HT-29 (cell line): ENCODE measurements at regions not wholly inside any gene's neighbourhood (a gene's known extent, or its start where the extent isn't known, plus 50 kb on each side); places are given as distances from the start of the nearest gene placed in this dataset.
"Not testable (repeated sequence)": the region's sequence is repeated elsewhere in the genome, so short reads cannot be mapped to it uniquely, and the experiment has no call there.

Experiments
- DNase-seq: peaks from one replicate; pipeline ENCODE4 v3.0.0-alpha.2; 2015; ENCODE audit warnings: low spot score

DNA sequence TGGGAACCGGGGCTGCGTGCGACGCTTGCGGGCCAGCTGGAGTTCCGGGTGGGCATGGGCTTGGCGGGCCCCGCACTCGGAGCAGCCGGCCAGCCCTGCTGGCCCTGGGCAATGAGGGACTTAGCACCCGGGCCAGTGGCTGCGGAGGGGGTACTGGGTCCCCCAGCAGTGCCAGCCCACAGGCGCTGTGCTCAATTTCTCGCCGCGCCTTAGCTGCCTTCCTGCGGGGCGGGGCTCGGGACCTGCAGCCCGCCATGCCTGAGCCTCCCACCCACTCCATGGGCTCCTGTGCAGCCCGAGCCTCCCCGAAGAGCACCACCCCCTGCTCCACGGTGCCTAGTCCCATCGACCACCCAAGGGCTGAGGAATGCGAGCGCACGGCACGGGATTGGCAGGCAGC is 63.8 kb downstream of the PLXNA1 start:
- not testable (repeated sequence) for DNase-seq

DNA sequence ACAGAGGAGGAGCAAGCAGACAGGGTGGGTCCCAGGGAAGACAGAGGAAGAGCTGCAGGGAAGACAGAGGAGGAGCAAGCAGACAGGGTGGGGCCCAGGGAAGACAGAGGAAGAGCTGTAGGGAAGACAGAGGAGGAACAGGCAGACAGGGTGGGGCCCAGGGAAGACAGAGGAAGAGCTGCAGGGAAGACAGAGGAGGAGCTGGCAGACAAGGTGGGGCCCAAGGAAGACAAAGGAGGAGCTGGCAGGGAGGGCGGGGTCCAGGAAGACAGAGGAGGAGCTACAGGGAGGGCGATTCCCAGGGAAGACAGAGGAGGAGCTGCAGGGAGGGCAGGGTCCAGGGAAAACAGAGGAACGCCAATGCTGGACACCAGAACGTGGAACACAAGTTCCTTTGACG is 66.5 kb downstream of the PLXNA1 start:
- DNase-seq: no peak

DNA sequence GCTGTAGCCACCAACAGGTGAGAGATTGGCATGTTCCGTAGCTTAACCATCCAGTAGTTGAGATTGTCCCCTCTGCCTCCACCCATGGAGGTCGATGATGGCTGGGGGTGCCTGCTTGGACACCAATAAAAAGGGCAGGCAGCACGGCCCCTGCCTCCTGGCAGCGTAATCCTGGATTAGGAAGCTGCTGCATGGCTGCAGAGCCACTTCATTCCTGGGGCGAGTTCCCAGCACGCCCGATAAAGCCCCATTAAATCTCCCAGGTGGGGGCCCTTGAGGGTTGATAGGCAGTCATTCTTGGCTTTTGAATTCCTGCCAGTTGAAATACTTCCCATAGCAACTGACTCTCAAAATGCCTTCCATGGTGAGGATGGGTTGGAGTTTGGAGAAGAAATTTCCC is 67.8 kb downstream of the PLXNA1 start:
- DNase-seq: no peak

DNA sequence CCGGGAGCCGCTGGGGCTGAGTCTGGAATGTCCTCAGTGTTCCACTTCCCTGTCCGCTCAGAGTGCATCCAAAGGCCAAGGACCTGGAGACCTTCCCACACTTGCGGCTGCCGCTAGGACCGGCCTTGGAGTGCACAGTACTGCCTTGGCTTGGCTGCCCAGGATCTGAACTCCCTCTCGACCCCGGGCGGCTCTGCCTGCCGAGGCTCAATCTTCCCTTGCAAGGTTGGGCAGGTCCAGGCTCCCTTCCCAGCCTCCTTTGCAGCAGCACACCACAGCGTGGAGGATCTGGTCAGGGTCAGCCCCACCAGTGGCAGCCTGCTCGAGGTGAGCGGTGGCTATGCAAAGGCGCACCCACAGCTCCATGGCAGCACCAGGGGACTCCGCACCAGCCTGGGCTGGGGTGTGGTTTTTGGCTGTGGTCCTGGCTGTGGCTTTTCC is 69.2 kb downstream of the PLXNA1 start:
- no peak for DNase-seq

DNA sequence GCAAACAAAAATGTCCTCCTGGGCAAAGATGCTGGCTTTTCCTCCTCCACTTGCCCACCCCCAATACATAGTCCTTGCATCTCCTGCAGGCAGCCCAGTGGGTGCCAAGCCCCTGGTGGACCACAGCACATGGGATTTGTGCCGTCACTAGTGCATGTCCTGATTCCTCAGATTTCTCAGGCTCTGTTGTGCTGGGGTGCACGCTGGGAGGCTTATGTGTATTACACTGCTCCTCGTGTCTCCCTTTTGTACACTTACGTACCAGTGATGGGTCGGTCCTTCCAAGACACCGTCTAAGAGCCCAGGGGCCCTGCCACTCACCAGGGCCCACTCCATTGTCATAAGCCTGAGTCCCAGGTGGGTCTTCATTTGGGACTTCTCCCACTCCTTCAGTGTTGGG is 70.1 kb downstream of the PLXNA1 start:
- no peak for DNase-seq

DNA sequence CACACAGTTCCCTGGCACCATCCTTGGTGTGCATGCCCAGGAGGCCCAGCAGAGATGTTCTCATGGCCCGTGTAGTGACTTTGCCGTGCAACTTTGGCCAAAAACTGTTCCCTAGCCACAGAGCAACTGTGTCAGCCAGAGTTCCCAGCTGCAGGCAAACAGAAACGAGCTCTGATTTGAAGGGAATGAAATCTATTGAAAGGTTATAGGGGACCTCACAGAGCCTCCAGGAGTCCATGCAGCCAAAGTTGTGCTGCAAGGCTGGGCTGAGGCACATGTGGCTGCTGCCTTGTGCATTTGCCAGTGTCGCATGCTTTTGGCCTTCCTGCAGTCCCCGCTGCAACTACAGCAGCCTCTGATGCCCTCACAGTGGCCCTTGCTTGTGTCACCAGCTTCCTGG is 70.5 kb downstream of the PLXNA1 start:
- DNase-seq: no peak

DNA sequence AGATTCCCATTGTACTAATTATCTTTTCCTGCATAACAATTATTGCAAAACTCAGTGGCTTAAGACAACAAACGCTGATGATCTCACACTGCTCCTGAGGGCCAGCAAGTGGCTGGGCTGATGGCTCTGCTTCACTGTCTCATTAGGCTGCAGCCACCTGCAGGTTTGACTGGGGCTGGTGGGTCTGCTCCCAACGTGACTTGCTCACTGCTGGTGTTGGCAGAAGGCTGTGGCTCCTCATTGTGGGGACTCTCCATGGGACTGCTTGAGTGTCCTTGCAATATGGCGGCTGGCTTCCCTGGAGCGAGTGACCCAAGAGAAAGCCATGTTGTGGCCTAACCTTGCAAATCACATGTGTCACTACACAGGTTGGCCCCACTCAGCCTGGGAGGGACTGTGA is 71.1 kb downstream of the PLXNA1 start:
- no peak for DNase-seq

DNA sequence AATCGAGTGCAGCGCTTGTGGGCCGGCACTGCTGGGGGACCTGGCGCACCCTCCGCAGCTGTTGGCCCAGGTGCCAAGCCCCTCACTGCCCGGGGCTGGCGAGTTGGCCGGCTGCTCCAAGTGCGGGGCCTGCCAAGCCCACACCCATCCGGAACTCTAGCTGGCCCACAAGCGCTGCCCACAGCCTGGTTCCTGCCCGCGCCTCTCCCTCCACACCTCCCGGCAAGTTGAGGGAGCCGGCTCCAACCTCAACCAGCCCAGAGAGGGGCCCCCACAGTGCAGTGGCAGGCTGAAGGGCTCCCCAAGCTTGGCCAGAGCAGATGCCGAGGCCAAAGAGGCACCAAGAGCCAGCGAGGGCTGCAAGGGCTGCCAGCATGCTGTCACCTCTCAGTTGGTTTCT is 73.4 kb downstream of the PLXNA1 start:
- no peak for DNase-seq

DNA sequence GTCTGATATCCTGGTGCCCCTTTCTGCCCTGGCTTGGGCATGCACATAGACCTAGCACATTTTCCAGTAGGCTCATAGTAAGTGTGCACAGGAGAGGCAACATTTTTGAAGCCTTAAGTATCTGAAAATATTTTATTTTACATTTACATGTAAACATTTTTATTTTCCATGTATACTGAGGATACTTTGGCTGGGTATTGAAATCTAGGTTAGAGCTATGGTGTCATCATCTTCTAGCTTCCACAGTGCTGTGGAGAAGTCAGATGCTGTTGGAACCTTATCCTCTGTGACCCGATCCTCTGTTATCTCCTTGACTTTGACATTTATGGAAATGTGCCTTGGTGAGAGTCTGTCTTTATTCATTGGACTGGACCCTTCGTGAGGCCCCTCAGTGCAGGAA is 74.1 kb downstream of the PLXNA1 start:
- DNase-seq: no peak

DNA sequence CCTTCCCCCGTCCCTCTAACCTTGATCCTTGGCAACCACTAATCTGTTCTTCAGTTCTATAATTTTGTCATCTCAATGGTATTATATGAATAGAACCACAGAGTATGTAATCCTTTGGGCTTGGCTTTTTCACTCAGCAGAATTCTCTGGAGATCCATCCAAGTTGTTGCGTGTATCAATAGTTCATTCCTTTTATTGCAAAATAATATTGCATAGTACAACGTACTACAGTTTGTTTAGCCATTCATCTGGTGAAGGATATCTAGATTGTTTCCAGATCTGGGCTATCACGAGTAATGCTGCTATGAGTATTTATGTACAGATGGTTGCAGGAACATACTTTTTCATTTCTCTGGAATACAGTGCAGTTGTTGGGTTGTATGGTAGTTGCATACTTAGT is 76.2 kb downstream of the PLXNA1 start:
- no peak for DNase-seq

DNA sequence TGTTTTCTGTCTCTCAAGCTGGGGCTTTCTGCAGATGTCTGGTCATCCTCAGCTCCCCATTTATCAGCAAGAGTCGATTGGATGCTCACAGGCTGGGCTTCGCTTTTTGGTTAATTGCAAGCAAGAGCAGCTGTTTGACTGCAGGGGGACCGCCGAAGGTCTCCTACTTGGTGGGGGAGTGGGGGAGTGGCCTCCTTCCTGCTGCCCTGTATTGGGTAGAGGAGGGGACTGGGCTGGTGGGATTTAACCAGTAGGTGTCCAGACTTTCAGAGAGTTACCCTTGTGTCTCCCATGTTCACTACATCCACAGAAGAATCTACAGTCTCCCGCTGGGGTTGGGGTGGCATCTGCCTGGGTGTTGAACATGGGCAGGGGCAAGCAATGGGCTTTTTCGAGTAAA is 78.7 kb downstream of the PLXNA1 start:
- DNase-seq: no peak

DNA sequence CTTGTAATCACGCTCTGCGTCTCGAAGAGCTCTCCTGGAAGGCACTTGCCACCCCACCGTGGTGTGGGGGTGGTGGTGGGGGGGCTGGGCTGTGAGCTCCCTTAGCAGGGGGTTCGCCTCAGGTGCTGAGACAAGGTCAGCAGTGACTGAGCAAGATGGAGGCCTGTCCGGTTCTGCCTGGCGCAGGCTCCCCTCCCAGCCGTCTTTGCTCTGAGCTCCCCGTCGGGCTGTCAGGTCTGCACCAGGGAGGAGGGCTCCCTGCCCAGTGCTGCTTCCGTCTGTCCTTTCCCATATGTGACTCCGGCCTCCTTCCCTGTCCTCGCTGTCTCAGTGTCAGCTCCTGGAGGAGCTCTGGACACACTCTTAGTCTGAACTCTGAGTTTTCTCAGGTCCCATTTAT is 80.0 kb downstream of the PLXNA1 start:
- DNase-seq: no peak

DNA sequence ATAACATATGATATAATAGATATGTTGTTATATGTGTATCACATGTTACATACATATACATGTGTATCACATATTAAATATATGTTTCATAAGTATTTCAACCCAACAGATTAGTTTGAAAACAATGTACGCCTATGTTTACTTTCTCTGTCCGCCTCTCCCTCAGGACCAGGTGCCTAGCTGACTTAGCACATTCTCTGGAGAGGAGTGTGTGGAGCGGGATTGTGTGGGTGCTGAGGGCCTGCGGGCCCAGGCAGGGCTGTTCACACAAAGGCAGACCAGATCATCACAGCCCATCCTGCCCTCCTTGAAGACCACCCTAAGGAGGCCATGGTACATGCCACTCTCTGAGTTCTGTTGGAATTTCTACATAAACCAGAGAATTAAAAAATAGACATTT is 81.0 kb downstream of the PLXNA1 start:
- no peak for DNase-seq

DNA sequence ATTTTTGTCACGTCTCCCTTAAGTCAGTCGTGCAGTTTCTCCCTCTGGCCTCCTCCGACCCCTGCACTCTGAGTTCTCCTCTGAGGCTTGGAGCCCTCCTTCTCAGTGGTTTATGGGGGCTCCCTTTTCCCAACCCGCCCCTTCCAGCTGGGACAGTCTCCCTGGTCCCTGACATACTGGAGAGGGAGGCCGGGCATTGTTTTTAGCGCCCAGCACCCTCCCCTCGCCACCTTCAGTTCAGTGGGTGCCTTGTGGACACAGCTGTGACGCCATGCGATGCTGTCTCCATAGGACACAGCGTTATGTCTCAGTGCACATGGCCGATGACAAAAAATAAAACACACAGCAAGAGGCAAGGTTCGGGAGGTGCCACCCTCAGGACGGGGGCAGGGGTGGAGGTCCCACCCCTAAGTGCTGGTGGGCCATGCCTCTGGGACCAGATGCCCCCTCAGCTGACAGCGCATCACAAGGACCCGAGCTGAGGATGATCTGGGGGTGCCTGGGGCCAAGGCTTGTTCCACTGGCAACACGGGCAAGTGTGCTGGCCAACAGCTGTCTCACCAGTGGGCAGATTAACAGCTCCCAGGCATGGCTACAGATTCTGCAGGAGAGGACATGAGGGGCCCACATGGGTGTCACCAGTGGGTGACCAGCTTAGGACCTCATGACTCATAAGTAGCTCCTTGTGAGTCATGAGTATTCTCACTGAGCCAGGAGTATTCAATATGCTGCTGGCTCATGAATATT is 81.6 kb downstream of the PLXNA1 start:
- no peak for DNase-seq

DNA sequence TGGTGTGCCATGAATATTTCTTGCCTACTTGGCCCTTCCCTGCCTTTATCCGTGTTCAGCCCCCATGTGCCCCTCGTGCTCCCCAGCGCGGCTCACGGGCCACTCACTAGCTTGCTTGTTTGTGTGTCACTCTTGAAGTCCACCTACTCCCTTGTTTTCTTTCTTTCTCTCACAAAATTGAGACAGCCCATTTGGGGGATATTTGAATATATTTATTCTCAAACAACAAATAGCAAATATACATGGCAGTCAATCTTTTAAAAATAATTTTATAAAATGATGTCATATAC is 82.2 kb downstream of the PLXNA1 start:
- DNase-seq: no peak

DNA sequence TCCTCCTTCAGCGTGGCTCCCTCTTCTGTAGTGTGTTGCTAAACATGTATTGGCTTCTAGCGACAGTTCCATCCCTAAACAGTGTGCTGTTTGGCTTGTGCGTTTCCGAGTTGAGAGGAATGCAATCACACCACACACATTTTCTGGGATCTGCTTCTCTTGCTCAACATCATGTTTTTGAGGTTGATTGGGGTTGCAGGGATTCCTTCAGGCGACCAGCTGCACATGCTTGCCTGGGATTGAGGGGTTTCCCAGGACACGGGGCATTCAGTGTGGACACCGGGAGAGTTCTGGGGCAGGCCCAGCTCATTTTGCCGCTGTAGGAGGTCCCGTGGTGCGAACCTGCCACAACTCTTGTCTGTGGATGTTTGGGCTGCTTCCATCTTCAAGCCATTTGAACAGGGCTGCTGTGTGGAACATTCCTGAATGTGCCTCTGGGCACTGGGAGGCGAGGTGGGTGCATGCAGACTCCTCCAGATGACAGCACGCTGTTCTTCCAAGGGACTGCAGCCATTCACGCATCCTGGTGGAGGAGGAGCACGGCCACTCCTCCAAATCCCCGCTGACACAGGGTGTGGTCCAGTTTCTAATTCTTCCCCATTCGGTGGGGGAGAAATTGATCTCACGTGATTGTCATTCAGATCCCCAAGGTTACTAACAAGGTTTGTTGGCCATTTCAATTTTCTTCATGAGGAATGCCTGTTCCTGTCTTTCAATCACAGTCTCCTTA is 82.8 kb downstream of the PLXNA1 start:
- no peak for DNase-seq

DNA sequence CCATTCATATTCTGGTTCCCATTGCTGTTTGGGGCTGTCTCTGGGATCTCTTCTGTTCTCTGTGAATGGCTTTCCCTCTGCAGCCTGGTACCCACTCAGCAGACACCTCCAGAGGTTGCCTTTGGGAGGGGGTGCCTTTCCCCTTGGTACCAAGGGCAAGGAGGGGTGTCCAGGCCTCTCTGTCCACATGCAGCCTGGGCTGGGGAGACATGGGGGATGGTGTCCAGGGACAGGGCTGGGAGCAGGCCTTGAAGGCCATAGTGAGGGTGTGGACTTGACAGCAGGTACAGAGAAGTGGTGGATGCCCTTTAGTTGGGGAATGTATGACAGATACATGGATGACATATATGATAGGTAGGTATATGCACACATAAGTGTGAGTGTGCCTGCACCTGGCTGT is 83.7 kb downstream of the PLXNA1 start:
- DNase-seq: no peak

DNA sequence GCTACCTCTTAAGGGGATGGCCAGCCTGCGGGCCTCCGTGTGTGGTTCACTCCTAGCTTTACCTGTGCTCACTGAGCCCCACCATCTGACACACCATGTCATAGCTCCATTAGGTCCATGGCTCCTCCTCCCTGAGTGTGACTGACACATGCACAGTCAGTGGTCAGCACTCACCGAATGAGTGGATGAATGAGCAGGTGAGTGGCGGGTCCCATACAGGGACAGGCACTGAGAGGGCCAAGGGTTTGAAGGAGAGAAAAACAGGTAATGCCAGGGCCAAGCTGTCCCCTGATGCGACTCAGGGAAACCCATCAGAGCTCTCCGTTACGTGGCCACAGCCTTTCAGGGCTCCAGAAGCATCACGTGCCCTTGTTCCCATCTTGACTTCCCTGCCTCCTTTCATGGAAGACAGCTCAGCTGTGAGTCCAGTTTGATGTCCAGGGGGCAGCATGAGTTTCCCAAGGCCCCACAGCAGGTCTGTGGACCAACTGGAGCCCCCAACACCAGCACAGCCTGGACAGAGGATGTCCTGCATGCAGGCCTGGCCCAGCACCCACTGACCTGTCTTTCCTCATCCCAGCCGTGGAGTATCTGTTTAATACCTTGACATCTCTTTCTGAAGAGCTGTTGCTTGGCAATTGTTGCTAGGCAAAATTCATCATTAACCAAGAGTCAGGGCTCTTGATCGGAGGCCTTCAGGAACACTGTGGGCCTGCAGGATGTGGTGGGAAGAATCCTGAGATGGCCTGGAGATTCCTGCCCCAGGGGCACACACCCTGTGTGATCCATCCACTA is 84.4 kb downstream of the PLXNA1 start:
- no peak for DNase-seq

DNA sequence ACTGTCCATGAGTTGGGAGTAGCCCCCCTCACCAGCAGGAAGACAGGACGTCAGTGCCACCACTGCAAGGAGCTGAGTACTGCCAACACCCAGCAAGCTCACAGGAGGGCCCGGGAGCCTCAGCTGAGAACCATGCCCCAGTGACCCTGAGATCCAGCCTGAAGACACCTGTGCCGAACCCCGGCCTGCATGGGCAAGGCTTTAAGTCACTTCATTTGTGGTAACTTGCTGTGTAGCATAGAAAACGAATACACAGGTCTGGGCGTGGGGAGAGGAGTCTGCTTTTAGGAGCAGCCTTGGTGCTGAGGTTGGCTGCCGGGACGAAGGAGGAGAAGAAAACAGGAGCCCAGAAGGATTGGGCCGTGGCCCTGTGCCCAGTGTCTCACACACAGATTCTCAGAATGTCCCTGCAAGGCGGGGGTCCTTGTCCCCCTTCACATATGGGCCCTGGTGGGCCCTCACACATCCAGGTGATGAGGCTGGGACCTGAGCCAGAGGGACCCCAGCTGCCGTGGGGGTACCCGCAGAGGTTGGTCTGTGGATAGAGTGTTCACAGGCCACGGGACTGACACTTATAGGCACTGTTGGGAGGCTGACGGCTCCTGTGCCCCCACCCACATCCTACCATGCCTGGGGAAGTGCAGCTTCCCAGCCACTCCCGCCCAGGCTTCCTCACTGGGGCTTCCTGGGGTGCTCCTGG is 85.3 kb downstream of the PLXNA1 start:
- no peak for DNase-seq

DNA sequence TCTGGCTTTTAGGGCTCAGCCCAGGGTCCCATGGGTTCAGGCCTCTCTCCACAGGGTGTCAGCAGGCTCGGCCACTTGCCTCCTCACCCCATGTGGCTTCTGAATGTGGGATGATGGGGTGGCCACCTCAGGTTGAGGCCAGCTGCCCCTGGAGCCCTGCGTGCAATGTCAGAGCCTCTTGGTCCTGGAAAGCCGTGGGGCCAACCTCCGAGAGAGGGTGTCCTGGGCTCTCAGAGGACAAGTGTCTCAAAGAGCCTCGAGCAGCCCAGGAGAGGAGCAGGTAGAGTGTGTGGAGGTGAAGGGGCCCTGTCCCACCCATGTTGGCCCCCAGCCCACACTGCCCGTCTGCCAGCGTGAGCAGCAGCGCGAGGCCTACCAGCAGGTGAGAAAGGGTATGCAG is 86.0 kb downstream of the PLXNA1 start:
- DNase-seq: no peak

DNA sequence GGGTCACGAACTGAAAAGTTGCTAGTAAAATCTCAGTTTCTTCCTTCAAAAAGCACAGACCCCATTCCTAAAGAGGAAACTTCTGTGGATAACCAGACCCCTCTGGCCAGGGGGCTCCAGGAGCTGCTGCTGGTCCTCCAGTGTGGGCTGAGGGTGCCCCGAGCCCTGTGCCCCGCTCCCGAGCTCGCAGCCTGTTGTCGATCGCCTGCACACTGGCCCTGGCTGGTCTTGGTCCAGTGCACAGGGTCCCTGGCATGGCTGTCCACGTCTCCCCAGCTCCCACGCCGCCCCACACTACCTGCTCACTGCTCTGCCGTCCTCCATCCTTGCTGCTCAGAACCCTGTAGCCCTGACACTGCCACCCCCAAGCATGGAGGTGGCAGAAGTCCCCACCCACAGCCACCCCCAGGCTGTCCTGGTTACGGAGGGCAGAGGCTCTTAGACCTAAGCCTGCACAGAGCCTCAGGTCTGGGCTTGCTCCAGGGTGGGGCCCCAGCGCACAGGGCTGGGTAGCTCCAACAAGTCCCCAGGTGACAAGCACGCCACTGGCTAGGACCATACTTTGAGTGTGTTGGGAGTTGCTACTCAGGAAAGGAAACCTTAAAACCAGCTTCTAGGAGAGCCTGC is 87.0 kb downstream of the PLXNA1 start:
- DNase-seq: no peak

DNA sequence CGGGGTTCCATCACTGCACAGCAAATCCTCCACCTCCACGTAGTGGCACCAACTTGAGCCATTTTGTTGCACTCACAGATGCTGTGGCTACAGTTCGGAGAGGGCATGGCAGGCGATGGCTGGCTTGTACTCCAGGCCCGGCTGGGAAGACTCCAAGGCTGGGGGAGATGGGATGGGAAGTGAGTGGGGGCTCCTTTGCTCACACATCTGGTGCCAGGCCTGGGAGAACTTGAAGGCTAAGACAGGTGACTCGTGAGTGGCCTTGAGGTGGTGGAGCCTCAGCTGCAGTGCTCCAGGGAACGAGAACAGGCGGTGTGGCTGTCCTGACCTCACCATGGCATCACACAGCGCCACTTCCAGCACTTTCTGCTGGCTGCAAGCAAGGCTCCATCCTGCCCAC is 87.9 kb downstream of the PLXNA1 start:
- DNase-seq: no peak
